SK-N-SH (cell line): ENCODE measurements at regions not wholly inside any gene's neighbourhood (a gene's known extent, or its start where the extent isn't known, plus 50 kb on each side); places are given as distances from the start of the nearest gene placed in this dataset.

Experiments
- CTCF ChIA-PET: fragments of 300-600, 350-600 bp; formaldehyde crosslinking; extraction: SDS; loops from one replicate; lab custom pipeline; 2021; lab: Yijun Ruan, JAX
- POLR2A ChIA-PET: fragments of 350-600 bp; sonication (Branson Sonifier 250); formaldehyde crosslinking; extraction: SDS; loops from one replicate; lab custom pipeline; 2020; ENCODE audit warnings: antibody characterized with exemption, inconsistent platforms; lab: Yijun Ruan, JAX
- DNase-seq: peaks from one replicate; pipeline ENCODE4 v3.0.0; 2012
- H2AFZ ChIP-seq: fragments of 200-600 bp; sonication (generic); 2 replicates; pipeline ENCODE4 v1.8.1; 2016; ENCODE audit warnings: antibody characterized with exemption, mild to moderate bottlenecking, low read depth
- H3F3A ChIP-seq: fragments of 200-600 bp; sonication (generic); replicated peaks from 2 replicates; pipeline ENCODE3; 2016; ENCODE audit warnings: antibody characterized with exemption, mild to moderate bottlenecking; ENCODE audit not compliant: insufficient read depth
- H3K27ac ChIP-seq, 2 experiments: fragments of 200-500 bp in 1 of 2; fragments of 200-600 bp in 1 of 2; sonication (Bioruptor generic) in 1 of 2; sonication (generic), shearing (Covaris generic) in 1 of 2; 2 replicates each; pipeline versions ENCODE4 v1.5.1 to v1.6.1; 2014 to 2016; ENCODE audit warnings: low read depth in 2 of 2, inconsistent platforms in 1 of 2, low read length in 1 of 2, mild to moderate bottlenecking in 1 of 2, mixed read lengths in 1 of 2
- H3K27me3 ChIP-seq: fragments of 200-600 bp; sonication (generic), shearing (Covaris generic); 2 replicates; pipeline ENCODE4 v1.6.1; 2016; ENCODE audit warnings: mixed run types; ENCODE audit not compliant: insufficient read depth
- H3K36me3 ChIP-seq, 2 experiments: fragments of 200-500 bp in 1 of 2; fragments of 200-600 bp in 1 of 2; sonication (Bioruptor generic) in 1 of 2; sonication (generic) in 1 of 2; replicated peaks in 1 of 2; 2 replicates each; pipeline versions ENCODE3 to v1.5.1; 2014 to 2016; ENCODE audit warnings: low read length in 1 of 2, mild to moderate bottlenecking in 1 of 2; ENCODE audit not compliant: insufficient read depth in 2 of 2, control insufficient read depth in 1 of 2
- H3K4me1 ChIP-seq, 2 experiments: fragments of 200-500 bp in 1 of 2; fragments of 200-600 bp in 1 of 2; sonication (Bioruptor generic) in 1 of 2; sonication (generic), shearing (Covaris generic) in 1 of 2; 2 replicates each; pipeline versions ENCODE4 v1.5.1 to v1.6.1; 2014 to 2016; ENCODE audit warnings: low read depth in 1 of 2, low read length in 1 of 2, mixed run types in 1 of 2; ENCODE audit not compliant: insufficient read depth in 2 of 2, control insufficient read depth in 1 of 2
- H3K4me2 ChIP-seq: fragments of 200-600 bp; sonication (generic), shearing (Covaris generic); 2 replicates; pipeline ENCODE4 v1.6.1; 2017; ENCODE audit warnings: mixed run types
- H3K4me3 ChIP-seq, 2 experiments: fragments of 200-500 bp in 1 of 2; fragments of 200-600 bp in 1 of 2; sonication (Bioruptor generic) in 1 of 2; sonication (generic), shearing (Covaris generic) in 1 of 2; 2 replicates each; pipeline versions ENCODE4 v1.5.1 to v1.8.1; 2014 to 2016; ENCODE audit warnings: low read depth in 2 of 2, inconsistent platforms in 1 of 2, low read length in 1 of 2, mild to moderate bottlenecking in 1 of 2, mixed read lengths in 1 of 2, moderate library complexity in 1 of 2
- H3K79me2 ChIP-seq: fragments of 200-600 bp; sonication (generic); 2 replicates; pipeline ENCODE4 v1.8.1; 2017; ENCODE audit warnings: mild to moderate bottlenecking; ENCODE audit not compliant: insufficient read depth
- H3K9ac ChIP-seq: fragments of 200-600 bp; sonication (generic); 2 replicates; pipeline ENCODE4 v1.6.1; 2017; ENCODE audit warnings: mixed run types
- H3K9me2 ChIP-seq: fragments of 200-600 bp; sonication (generic); 2 replicates; pipeline ENCODE4 v1.6.1; 2017; ENCODE audit warnings: mixed run types
- H3K9me3 ChIP-seq: fragments of 200-600 bp; sonication (generic); 2 replicates; pipeline ENCODE4 v1.6.1; 2017; ENCODE audit warnings: mixed run types, mild to moderate bottlenecking, moderate library complexity
- H4K20me1 ChIP-seq: fragments of 200-600 bp; sonication (generic); 2 replicates; pipeline ENCODE4 v1.6.1; 2017; ENCODE audit warnings: mild to moderate bottlenecking, mixed run types; ENCODE audit not compliant: insufficient read depth
- EP300 ChIP-seq, 2 experiments: IDR thresholded peaks; 2 replicates each; pipeline versions ENCODE4 v1.4.0 to v1.6.1; 2012; ENCODE audit warnings: borderline replicate concordance in 1 of 2, low read depth in 1 of 2, low read length in 1 of 2
- FOSL2 ChIP-seq: IDR thresholded peaks from 2 replicates; pipeline ENCODE4 v1.4.0; 2012; ENCODE audit warnings: low read depth, mild to moderate bottlenecking, moderate library complexity, borderline replicate concordance
- FOXJ3 ChIP-seq: sonication (generic); formaldehyde crosslinking; IDR thresholded peaks from 2 replicates; pipeline ENCODE4 v1.5.1; 2020; ENCODE audit warnings: mild to moderate bottlenecking, missing genetic modification reagents
- FOXM1 ChIP-seq: IDR thresholded peaks from 2 replicates; pipeline ENCODE4 v1.4.0; 2012; ENCODE audit warnings: low read depth, mild to moderate bottlenecking
- GABPA ChIP-seq: IDR thresholded peaks from 2 replicates; pipeline ENCODE4 v1.4.0; 2012; ENCODE audit warnings: low read depth, mild to moderate bottlenecking
- IRF3 ChIP-seq: fragments of 150-350 bp; IDR thresholded peaks from 2 replicates; pipeline ENCODE4 v1.6.1; 2016; ENCODE audit warnings: mild to moderate bottlenecking, low read depth, low read length
- JUND ChIP-seq: IDR thresholded peaks from 2 replicates; pipeline ENCODE4 v1.4.0; 2012
- PBX3 ChIP-seq: IDR thresholded peaks from 2 replicates; pipeline ENCODE4; 2012
- RAD21 ChIP-seq: IDR thresholded peaks from 2 replicates; pipeline ENCODE4 v1.6.1; 2012; ENCODE audit warnings: mild to moderate bottlenecking, low read length
- TAF1 ChIP-seq: IDR thresholded peaks from 2 replicates; pipeline ENCODE4 v1.6.1; 2012; ENCODE audit warnings: low read depth, mild to moderate bottlenecking, low read length, moderate library complexity, borderline replicate concordance
- TCF12 ChIP-seq: IDR thresholded peaks from 2 replicates; pipeline ENCODE4 v1.4.0; 2012
- TEAD4 ChIP-seq: IDR thresholded peaks from 2 replicates; pipeline ENCODE4 v1.4.0; 2012; ENCODE audit warnings: mild to moderate bottlenecking, borderline replicate concordance; ENCODE audit not compliant: insufficient read depth
- USF2 ChIP-seq: fragments of 150-350 bp; IDR thresholded peaks from 2 replicates; pipeline ENCODE4 v1.6.1; 2017; ENCODE audit warnings: antibody characterized with exemption, low read length, low read depth, borderline replicate concordance
- WGBS: methylation state at CpG from one replicate; pipeline ENCODE4 v1.1.6; 2017; ENCODE audit warnings: low lambda C conversion rate; 5-methylcytosine and 5-hydroxymethylcytosine counted together

- Histone ChIP-seq H4K20me1 (no peaks in the 10 kb centered on the region), H3K9ac (no peak overlapping the region; the same call in 1 of the 2 replicates), H3K4me1 (peaks cover 31 to 38% of the 10 kb centered on the region in 2 experiments), H3K9me3 (no peaks in the 10 kb centered on the region), H3K4me2 (0 out of 2 replicates have a peak overlapping the region, but pooled peaks have one; percentile 39), H3K79me2 (peaks cover 21% of the 10 kb centered on the region; the same call in 1 of the 2 replicates), H3K27ac (peak overlapping the region; percentile 55 to 69; a peak in 2 of 4 replicates), H2AFZ (no peak overlapping the region), H3K9me2 (no peaks in the 10 kb centered on the region), H3K27me3 (no peaks in the 10 kb centered on the region), H3K4me3 (no peak overlapping the region), H3F3A (peaks cover 22% of the 10 kb centered on the region), H3K36me3 (peaks cover 0 to 19% of the 10 kb centered on the region in 2 experiments)
- 97% methylated on average over 3 of the region's 3 CpGs for WGBS
- DNase-seq = no peak
- CTCF ChIA-PET = interaction anchor here (0.8 kb wide), 1 partner anchor 9 kb away, joined by 3 read pairs; no protein-coding TSS in a partner anchor
- POLR2A ChIA-PET = no interaction called here
- no peak for TF ChIP-seq FOXM1
- no peak for TF ChIP-seq GABPA
- no peak for TF ChIP-seq IRF3
- TF ChIP-seq TAF1 = no peak
- TF ChIP-seq RAD21 = no peak
Measured at GRCh38 chr13:73939071-73939380, 195.2 kb downstream of the KLF12 start.

- peaks cover 21% of the 10 kb centered on the region; the same call in 1 of the 2 replicates for H3K79me2 ChIP-seq
- peak overlapping the region; percentile 39; the same call in 1 of the 2 replicates for H3K4me2 ChIP-seq
- H3K9ac ChIP-seq = peak overlapping the region; percentile 18; the same call in 1 of the 2 replicates
- no peak overlapping the region for H2AFZ ChIP-seq
- peaks cover 23% of the 10 kb centered on the region for H3F3A ChIP-seq
- TF ChIP-seq TEAD4 (peak; percentile 68; the same call in 1 of the 2 replicates), PBX3 (peak; percentile 70; the same call in 1 of the 2 replicates), JUND (peak; percentile 88), TCF12 (peak; percentile 76), USF2 (no peak), EP300 (IDR thresholded peaks at IDR 0.05; ENCODE audit: borderline replicate concordance in 1 of 2, low read depth in 1 of 2, low read length in 1 of 2) (peak in 1 of 2 experiments; percentile 46; a peak in 1 of 4 replicates), FOXJ3 (CRISPR knock-in tag) (no peak), FOSL2 (peak; percentile 82; the same call in 1 of the 2 replicates)
- DNase-seq = no peak
- H3K4me1 ChIP-seq = peaks cover 30 to 34% of the 10 kb centered on the region in 2 experiments
- peaks cover 0 to 18% of the 10 kb centered on the region in 2 experiments for H3K36me3 ChIP-seq
- H4K20me1 ChIP-seq = no peaks in the 10 kb centered on the region
- H3K27me3 ChIP-seq = no peaks in the 10 kb centered on the region
- ChIA-PET POLR2A (no interaction called here), CTCF (interaction anchor here (0.6 to 1.7 kb wide), 3 partner anchors 9 to 171 kb away, joined by 3 to 4 read pairs (median 3); no protein-coding TSS in a partner anchor)
- H3K9me3 ChIP-seq = no peaks in the 10 kb centered on the region
- H3K4me3 ChIP-seq = no peak overlapping the region
- 60% methylated on average over 10 of the region's 10 CpGs for WGBS
- H3K27ac ChIP-seq = peak overlapping the region; percentile 55 to 69
- no peaks in the 10 kb centered on the region for H3K9me2 ChIP-seq
Measured at GRCh38 chr13:73938372-73939070, 195.7 kb downstream of the KLF12 start.
